ENCODE measurements at regions not wholly inside any gene's neighbourhood (a gene's known extent, or its start where the extent isn't known, plus 50 kb on each side); places are given as distances from the start of the nearest gene placed in this dataset.

DNA sequence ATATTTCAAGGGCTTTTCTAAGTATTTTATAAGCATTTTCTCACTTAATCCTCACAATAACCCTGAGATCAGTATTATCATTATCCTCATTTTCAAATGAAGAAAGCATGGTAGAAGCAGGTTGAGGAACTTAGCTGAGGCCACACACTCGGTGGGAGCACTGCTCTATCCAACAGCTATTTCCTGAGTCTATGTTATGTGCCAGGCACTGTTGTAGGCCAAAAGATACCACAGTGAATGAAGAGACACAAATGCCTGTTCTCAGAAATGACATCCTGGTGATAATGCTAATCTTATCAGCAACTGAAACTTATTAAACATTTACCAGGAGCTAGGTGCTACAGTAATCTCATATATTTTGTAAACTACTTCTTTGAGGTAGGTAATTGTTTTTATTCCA, 553.9 kb upstream of the ARGLU1 start:
- intact Hi-C loops (cut with DNase I, micrococcal nuclease) = no loop called here
- TF ChIP-seq, protein P1, sequence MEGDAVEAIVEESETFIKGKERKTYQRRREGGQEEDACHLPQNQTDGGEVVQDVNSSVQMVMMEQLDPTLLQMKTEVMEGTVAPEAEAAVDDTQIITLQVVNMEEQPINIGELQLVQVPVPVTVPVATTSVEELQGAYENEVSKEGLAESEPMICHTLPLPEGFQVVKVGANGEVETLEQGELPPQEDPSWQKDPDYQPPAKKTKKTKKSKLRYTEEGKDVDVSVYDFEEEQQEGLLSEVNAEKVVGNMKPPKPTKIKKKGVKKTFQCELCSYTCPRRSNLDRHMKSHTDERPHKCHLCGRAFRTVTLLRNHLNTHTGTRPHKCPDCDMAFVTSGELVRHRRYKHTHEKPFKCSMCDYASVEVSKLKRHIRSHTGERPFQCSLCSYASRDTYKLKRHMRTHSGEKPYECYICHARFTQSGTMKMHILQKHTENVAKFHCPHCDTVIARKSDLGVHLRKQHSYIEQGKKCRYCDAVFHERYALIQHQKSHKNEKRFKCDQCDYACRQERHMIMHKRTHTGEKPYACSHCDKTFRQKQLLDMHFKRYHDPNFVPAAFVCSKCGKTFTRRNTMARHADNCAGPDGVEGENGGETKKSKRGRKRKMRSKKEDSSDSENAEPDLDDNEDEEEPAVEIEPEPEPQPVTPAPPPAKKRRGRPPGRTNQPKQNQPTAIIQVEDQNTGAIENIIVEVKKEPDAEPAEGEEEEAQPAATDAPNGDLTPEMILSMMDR (IDR thresholded peaks at IDR 0.05) = no peak
- CTCF ChIA-PET = no interaction called here
- no peaks in the 10 kb centered on the region for H3K9me3 Mint-ChIP-seq
- POLR2A ChIA-PET = no interaction called here
- H3K27ac ChIP-seq (ENCODE audit: low read depth in 1 of 2, low read length in 2 of 2) = no peak overlapping the region
- DNase-seq = no peak
- no peak overlapping the region for H3K4me3 Mint-ChIP-seq
- no peaks in the 10 kb centered on the region for H3K4me1 Mint-ChIP-seq (ENCODE audit: low read depth)
- no peak overlapping the region for H3K4me3 ChIP-seq (ENCODE audit: low read length)
- peaks cover 0 to 7% of the 10 kb centered on the region in 2 experiments for H3K9me3 ChIP-seq (ENCODE audit: control insufficient read depth in 1 of 2, insufficient read depth in 1 of 2, low read length in 2 of 2)
- no peaks in the 10 kb centered on the region for H3K36me3 ChIP-seq (ENCODE audit: insufficient read depth, low read length)
- no peak overlapping the region for H3K27ac Mint-ChIP-seq
- H3K27me3 Mint-ChIP-seq = no peaks in the 10 kb centered on the region
- no peak for ATAC-seq (ENCODE audit: poor library complexity)
- H3K27me3 ChIP-seq (ENCODE audit: control insufficient read depth in 1 of 2, insufficient read depth in 2 of 2, low read length in 2 of 2) = no peaks in the 10 kb centered on the region
- H3K36me3 Mint-ChIP-seq (ENCODE audit: low read depth) = no peaks in the 10 kb centered on the region
- H3K4me1 ChIP-seq (ENCODE audit: insufficient read depth, low read length) = no peaks in the 10 kb centered on the region

DNA sequence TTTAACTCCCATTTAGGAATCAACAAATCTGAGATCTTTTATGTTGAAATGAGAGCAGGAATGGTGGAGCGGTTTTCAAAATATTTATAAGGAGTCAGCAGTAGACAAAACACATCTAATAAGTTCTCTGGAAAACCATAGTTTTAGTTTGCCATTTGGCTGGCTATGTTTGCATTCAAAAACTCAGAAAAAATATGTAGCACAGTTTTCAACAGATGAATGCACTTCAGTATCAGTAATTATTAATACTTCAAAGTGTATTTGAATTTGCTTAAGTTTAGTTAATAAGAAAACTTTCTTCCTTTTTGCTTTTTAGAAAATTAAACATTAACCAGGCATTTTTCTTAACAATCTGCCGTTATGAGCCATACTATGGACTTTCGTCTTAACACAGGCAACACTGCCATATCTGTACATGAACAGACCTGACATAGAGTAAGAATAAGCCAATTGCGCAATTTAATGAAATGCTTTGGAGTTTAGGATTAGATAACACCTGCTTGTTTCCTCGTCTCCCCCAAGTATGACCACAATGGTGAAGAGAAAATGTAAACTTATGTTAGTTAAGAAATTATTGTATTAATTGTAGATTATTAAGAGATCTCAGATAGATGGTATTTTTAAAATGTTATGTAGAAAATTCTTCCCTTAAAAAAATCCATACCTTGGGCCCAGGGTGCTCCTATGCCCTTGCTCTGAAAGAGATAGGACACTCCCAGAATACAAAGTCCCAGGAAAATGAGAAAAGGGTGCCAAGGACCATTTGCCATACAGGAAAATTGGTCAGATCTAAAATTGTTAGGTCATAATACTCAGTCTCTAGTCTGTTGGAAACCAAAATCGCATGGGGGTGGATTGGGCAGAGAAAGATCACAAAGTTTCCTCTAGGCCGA, 552.3 kb upstream of the ARGLU1 start:
- ChIA-PET POLR2A (no interaction called here), CTCF (no interaction called here)
- intact Hi-C loops (cut with DNase I, micrococcal nuclease) = no loop called here
- Mint-ChIP-seq H3K27ac (no peak overlapping the region), H3K9me3 (peaks cover under 1% of the 10 kb centered on the region), H3K36me3 (ENCODE audit: low read depth) (no peaks in the 10 kb centered on the region), H3K4me3 (no peak overlapping the region), H3K27me3 (no peaks in the 10 kb centered on the region), H3K4me1 (ENCODE audit: low read depth) (no peaks in the 10 kb centered on the region)
- no peak for DNase-seq
- Histone ChIP-seq H3K27ac (ENCODE audit: low read depth in 1 of 2, low read length in 2 of 2) (no peak overlapping the region), H3K27me3 (ENCODE audit: control insufficient read depth in 1 of 2, insufficient read depth in 2 of 2, low read length in 2 of 2) (no peaks in the 10 kb centered on the region), H3K9me3 (ENCODE audit: control insufficient read depth in 1 of 2, insufficient read depth in 1 of 2, low read length in 2 of 2) (peaks cover 0 to 7% of the 10 kb centered on the region in 2 experiments), H3K4me3 (ENCODE audit: low read length) (no peak overlapping the region), H3K36me3 (ENCODE audit: insufficient read depth, low read length) (no peaks in the 10 kb centered on the region), H3K4me1 (ENCODE audit: insufficient read depth, low read length) (no peaks in the 10 kb centered on the region)
- TF ChIP-seq, protein P1 (IDR thresholded peaks at IDR 0.05) = no peak
- ATAC-seq (ENCODE audit: poor library complexity) = no peak

DNA sequence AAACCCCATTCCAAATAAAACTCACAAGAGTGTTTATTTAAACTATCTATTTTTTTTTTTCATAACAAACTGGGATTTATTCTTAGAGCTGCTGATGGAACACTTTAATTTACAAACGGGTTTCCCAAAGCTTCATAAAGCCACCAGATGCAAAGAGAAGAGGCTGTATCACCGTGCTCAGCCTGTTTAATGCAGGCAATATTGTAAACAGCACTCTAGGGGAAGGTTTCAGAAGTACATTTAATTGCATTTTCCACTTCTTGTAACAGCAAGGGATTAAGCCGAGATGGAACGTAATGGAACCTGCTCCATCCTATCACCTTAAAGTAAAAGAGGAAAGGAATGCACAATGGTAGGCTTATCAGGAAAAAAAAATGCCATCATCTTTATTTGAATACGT, 550.6 kb upstream of the ARGLU1 start:
- Histone ChIP-seq H3K36me3 (ENCODE audit: insufficient read depth, low read length) (no peaks in the 10 kb centered on the region), H3K9me3 (ENCODE audit: control insufficient read depth in 1 of 2, insufficient read depth in 1 of 2, low read length in 2 of 2) (peaks cover 0 to 7% of the 10 kb centered on the region in 2 experiments), H3K27ac (ENCODE audit: low read depth in 1 of 2, low read length in 2 of 2) (no peak overlapping the region), H3K4me3 (ENCODE audit: low read length) (no peak overlapping the region), H3K4me1 (ENCODE audit: insufficient read depth, low read length) (no peaks in the 10 kb centered on the region), H3K27me3 (ENCODE audit: control insufficient read depth in 1 of 2, insufficient read depth in 2 of 2, low read length in 2 of 2) (no peaks in the 10 kb centered on the region)
- POLR2A ChIA-PET = no interaction called here
- H3K36me3 Mint-ChIP-seq (ENCODE audit: low read depth) = no peaks in the 10 kb centered on the region
- no peak for ATAC-seq (ENCODE audit: poor library complexity)
- H3K4me3 Mint-ChIP-seq = no peak overlapping the region
- TF ChIP-seq, protein P1 (IDR thresholded peaks at IDR 0.05) = no peak
- no peak for DNase-seq
- H3K4me1 Mint-ChIP-seq (ENCODE audit: low read depth) = no peaks in the 10 kb centered on the region
- no peak overlapping the region for H3K27ac Mint-ChIP-seq
- CTCF ChIA-PET = no interaction called here
- intact Hi-C loops (cut with DNase I, micrococcal nuclease) = no loop called here
- peaks cover 4% of the 10 kb centered on the region for H3K9me3 Mint-ChIP-seq
- H3K27me3 Mint-ChIP-seq = no peaks in the 10 kb centered on the region

All from CD4-positive, alpha-beta T cell (primary cell).